Spinal cord (tissue), 9 donors: ENCODE measurements at regions not wholly inside any gene's neighbourhood (a gene's known extent, or its start where the extent isn't known, plus 50 kb on each side); places are given as distances from the start of the nearest gene placed in this dataset.

Experiments used
- DNase-seq, 6 donors: peaks; one replicate each; pipeline versions ENCODE4 v3.0.0 to v3.0.0-alpha.2; 2013 to 2015; ENCODE audit warnings: low spot score in 6 of 6, low read depth in 4 of 6
- H3K27ac ChIP-seq: one replicate; pipeline ENCODE4 v1.5.1; 2013; ENCODE audit warnings: low read depth, low read length, control low read depth
- H3K27me3 ChIP-seq: one replicate; pipeline ENCODE4 v1.6.1; 2013; ENCODE audit warnings: low read length; ENCODE audit not compliant: control insufficient read depth, insufficient read depth
- H3K36me3 ChIP-seq: one replicate; pipeline ENCODE4 v1.6.1; 2013; ENCODE audit warnings: low read length; ENCODE audit not compliant: control insufficient read depth, insufficient read depth
- H3K4me1 ChIP-seq: one replicate; pipeline ENCODE4 v1.6.1; 2013; ENCODE audit warnings: low read length; ENCODE audit not compliant: control insufficient read depth, insufficient read depth
- H3K4me3 ChIP-seq: one replicate; pipeline ENCODE4 v1.5.1; 2013; ENCODE audit warnings: low read depth, low read length, control low read depth
- H3K9me3 ChIP-seq: one replicate; pipeline ENCODE4 v1.6.1; 2013; ENCODE audit warnings: low read length; ENCODE audit not compliant: control insufficient read depth, insufficient read depth
- WGBS: methylation state at CpG from one replicate; pipeline ENCODE4 v1.1.5; 2013; ENCODE audit warnings: missing lambda C conversion rate; ENCODE audit not compliant: insufficient coverage; 5-methylcytosine and 5-hydroxymethylcytosine counted together
- donor health status: healthy.

GRCh38 chr15:95368755-95369601 lies 961.5 kb upstream of the NR2F2 start:
- Histone ChIP-seq H3K27ac (no peak overlapping the region), H3K4me3 (no peak overlapping the region), H3K36me3 (no peaks in the 10 kb centered on the region), H3K27me3 (peaks cover 3% of the 10 kb centered on the region), H3K4me1 (no peaks in the 10 kb centered on the region), H3K9me3 (no peaks in the 10 kb centered on the region)
- WGBS: 76% methylated on average over 2 of the region's 7 CpGs
- DNase-seq: peak in 1 of 6 donors; percentile 37

GRCh38 chr15:95370291-95370690 lies 960.2 kb upstream of the NR2F2 start:
- WGBS: no CpG with 5 or more reads among the region's 2 CpGs

GRCh38 chr15:95371664-95372063 lies 958.8 kb upstream of the NR2F2 start:
- Histone ChIP-seq H3K27ac (no peak overlapping the region), H3K4me1 (no peaks in the 10 kb centered on the region), H3K4me3 (no peak overlapping the region), H3K27me3 (peaks cover 3% of the 10 kb centered on the region), H3K36me3 (no peaks in the 10 kb centered on the region), H3K9me3 (no peaks in the 10 kb centered on the region)
- no CpG with 5 or more reads among the region's 2 CpGs for WGBS
- DNase-seq: no peak

More at GRCh38 chr15:95370291-95370690, 960.2 kb upstream of the NR2F2 start:
- H3K27me3 ChIP-seq: peaks cover 3% of the 10 kb centered on the region
- no peaks in the 10 kb centered on the region for H3K9me3 ChIP-seq
- H3K36me3 ChIP-seq: no peaks in the 10 kb centered on the region
- H3K4me3 ChIP-seq: no peak overlapping the region
- H3K27ac ChIP-seq: no peak overlapping the region
- no peak for DNase-seq
- H3K4me1 ChIP-seq: no peaks in the 10 kb centered on the region

- 83% methylated on average over 2 of the region's 3 CpGs for WGBS
- Histone ChIP-seq H3K36me3 (no peaks in the 10 kb centered on the region), H3K27ac (no peak overlapping the region)
Observed at GRCh38 chr15:95375281-95375680, 955.2 kb upstream of the NR2F2 start.

GRCh38 chr15:95377258-95377852 lies 953.1 kb upstream of the NR2F2 start:
- H3K4me1 ChIP-seq: no peaks in the 10 kb centered on the region
- no peaks in the 10 kb centered on the region for H3K36me3 ChIP-seq
- DNase-seq: no peak
- no peaks in the 10 kb centered on the region for H3K9me3 ChIP-seq
- H3K27me3 ChIP-seq: no peaks in the 10 kb centered on the region
- no peak overlapping the region for H3K27ac ChIP-seq
- WGBS: 100% methylated on average over 3 of the region's 5 CpGs
- no peak overlapping the region for H3K4me3 ChIP-seq

More at GRCh38 chr15:95375281-95375680, 955.2 kb upstream of the NR2F2 start:
- Histone ChIP-seq H3K4me3 (no peak overlapping the region), H3K9me3 (no peaks in the 10 kb centered on the region), H3K4me1 (no peaks in the 10 kb centered on the region), H3K27me3 (no peaks in the 10 kb centered on the region)
- DNase-seq: no peak

- H3K4me1 ChIP-seq: no peaks in the 10 kb centered on the region
- DNase-seq: peak in 1 of 6 donors; percentile 72
- peaks cover 3% of the 10 kb centered on the region for H3K9me3 ChIP-seq
- peak overlapping the region; percentile 91 for H3K27ac ChIP-seq
- WGBS: no CpG with 5 or more reads among the region's 8 CpGs
- no peaks in the 10 kb centered on the region for H3K27me3 ChIP-seq
- no peaks in the 10 kb centered on the region for H3K36me3 ChIP-seq
- H3K4me3 ChIP-seq: no peak overlapping the region
Observed at GRCh38 chr15:95394186-95395067, 936.1 kb upstream of the NR2F2 start.

- no peak overlapping the region for H3K4me3 ChIP-seq
- WGBS: 100% methylated on average over 1 of the region's 1 CpG
Observed at GRCh38 chr15:95400428-95400827, 930.1 kb upstream of the NR2F2 start.

GRCh38 chr15:95401587-95401986 lies 928.9 kb upstream of the NR2F2 start:
- peak in 1 of 6 donors; percentile 72 for DNase-seq
- Histone ChIP-seq H3K36me3 (no peaks in the 10 kb centered on the region), H3K9me3 (no peaks in the 10 kb centered on the region), H3K27ac (peak overlapping the region; percentile 51), H3K4me1 (no peaks in the 10 kb centered on the region), H3K4me3 (no peak overlapping the region), H3K27me3 (no peaks in the 10 kb centered on the region)
- no CpG with 5 or more reads among the region's 1 CpG for WGBS

More at GRCh38 chr15:95400428-95400827, 930.1 kb upstream of the NR2F2 start:
- DNase-seq: no peak
- H3K36me3 ChIP-seq: no peaks in the 10 kb centered on the region
- no peak overlapping the region for H3K27ac ChIP-seq
- no peaks in the 10 kb centered on the region for H3K4me1 ChIP-seq
- no peaks in the 10 kb centered on the region for H3K27me3 ChIP-seq
- H3K9me3 ChIP-seq: no peaks in the 10 kb centered on the region

- no peak for DNase-seq
- Histone ChIP-seq H3K27me3 (no peaks in the 10 kb centered on the region), H3K9me3 (no peaks in the 10 kb centered on the region), H3K36me3 (no peaks in the 10 kb centered on the region), H3K4me1 (no peaks in the 10 kb centered on the region), H3K27ac (no peak overlapping the region), H3K4me3 (no peak overlapping the region)
- WGBS: 70% methylated on average over 2 of the region's 3 CpGs
Observed at GRCh38 chr15:95405447-95405846, 925.1 kb upstream of the NR2F2 start.
